ENCODE measurements at regions not wholly inside any gene's neighbourhood (a gene's known extent, or its start where the extent isn't known, plus 50 kb on each side); places are given as distances from the start of the nearest gene placed in this dataset.

DNA sequence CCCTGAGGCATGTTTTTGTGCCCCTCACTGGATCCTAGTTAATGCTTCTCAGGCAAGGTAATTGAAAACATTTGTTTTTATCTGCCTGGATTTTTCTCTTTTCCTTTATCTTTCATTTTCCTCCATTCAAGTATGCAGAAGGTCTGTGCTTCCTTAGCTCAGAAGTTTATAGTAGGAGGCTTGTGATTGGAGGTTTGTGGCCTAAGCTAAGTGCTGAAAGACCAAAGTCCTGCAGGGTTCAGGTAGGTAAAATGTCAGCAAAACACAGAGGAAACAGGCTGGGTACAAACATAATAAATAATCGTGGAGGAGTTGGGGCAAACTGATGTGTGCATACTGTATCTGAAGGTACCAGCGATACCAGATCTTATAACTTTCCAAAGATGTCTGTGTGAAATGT, 230.9 kb upstream of the KLF4 start:
- Histone ChIP-seq H3K9me1 (ENCODE audit: control insufficient read depth, extremely low read depth, insufficient read depth, low read length) (peaks cover 3% of the 10 kb centered on the region), H4K20me1 (ENCODE audit: control insufficient read depth, extremely low read depth, insufficient read depth, low read length) (no peaks in the 10 kb centered on the region), H3K36me3 (ENCODE audit: control insufficient read depth in 2 of 2, extremely low read depth in 1 of 2, insufficient read depth in 2 of 2, low read length in 2 of 2) (no peaks in the 10 kb centered on the region), H3K79me2 (ENCODE audit: control insufficient read depth, insufficient read depth, low read length) (no peaks in the 10 kb centered on the region), H3K4me3 (ENCODE audit: control insufficient read depth in 2 of 3, extremely low read depth in 1 of 3, insufficient read depth in 2 of 3, low read depth in 1 of 3, low read length in 3 of 3) (no peak overlapping the region), H3K27ac (ENCODE audit: control insufficient read depth, insufficient read depth, low read length) (no peak overlapping the region), H3K4me1 (ENCODE audit: control insufficient read depth, extremely low read depth, insufficient read depth, low read length) (peaks cover 8% of the 10 kb centered on the region), H3K9me3 (ENCODE audit: control insufficient read depth, low read depth, low read length) (no peaks in the 10 kb centered on the region), H3K9ac (ENCODE audit: control insufficient read depth, extremely low read depth, insufficient read depth, low read length) (no peak overlapping the region), H3K27me3 (ENCODE audit: control insufficient read depth, extremely low read depth, insufficient read depth, low read length) (no peaks in the 10 kb centered on the region), H3K4me2 (ENCODE audit: control insufficient read depth, extremely low read depth, insufficient read depth, low read depth, low read length) (no peak overlapping the region), H2AFZ (ENCODE audit: control insufficient read depth, low read length) (no peak overlapping the region)
- DNase-seq (ENCODE audit: low read depth, low spot score) (no peak), FAIRE-seq (no peak)
- TF ChIP-seq, protein P1, sequence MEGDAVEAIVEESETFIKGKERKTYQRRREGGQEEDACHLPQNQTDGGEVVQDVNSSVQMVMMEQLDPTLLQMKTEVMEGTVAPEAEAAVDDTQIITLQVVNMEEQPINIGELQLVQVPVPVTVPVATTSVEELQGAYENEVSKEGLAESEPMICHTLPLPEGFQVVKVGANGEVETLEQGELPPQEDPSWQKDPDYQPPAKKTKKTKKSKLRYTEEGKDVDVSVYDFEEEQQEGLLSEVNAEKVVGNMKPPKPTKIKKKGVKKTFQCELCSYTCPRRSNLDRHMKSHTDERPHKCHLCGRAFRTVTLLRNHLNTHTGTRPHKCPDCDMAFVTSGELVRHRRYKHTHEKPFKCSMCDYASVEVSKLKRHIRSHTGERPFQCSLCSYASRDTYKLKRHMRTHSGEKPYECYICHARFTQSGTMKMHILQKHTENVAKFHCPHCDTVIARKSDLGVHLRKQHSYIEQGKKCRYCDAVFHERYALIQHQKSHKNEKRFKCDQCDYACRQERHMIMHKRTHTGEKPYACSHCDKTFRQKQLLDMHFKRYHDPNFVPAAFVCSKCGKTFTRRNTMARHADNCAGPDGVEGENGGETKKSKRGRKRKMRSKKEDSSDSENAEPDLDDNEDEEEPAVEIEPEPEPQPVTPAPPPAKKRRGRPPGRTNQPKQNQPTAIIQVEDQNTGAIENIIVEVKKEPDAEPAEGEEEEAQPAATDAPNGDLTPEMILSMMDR (optimal IDR thresholded peaks at IDR 0.05 in 1 of 3, IDR thresholded peaks at IDR 0.05 in 1 of 3, conservative IDR thresholded peaks at IDR 0.05 in 1 of 3; ENCODE audit: extremely low read depth in 1 of 3, insufficient read depth in 2 of 3, low read length in 3 of 3) = no peak
- no peak for TF ChIP-seq EZH2 (IDR thresholded peaks at IDR 0.05; ENCODE audit: low read length)
- dilution Hi-C loops (cut with MboI; ENCODE audit: extremely low pct_ligation_motif_present, low sequenced_read_pairs) = no loop called here

DNA sequence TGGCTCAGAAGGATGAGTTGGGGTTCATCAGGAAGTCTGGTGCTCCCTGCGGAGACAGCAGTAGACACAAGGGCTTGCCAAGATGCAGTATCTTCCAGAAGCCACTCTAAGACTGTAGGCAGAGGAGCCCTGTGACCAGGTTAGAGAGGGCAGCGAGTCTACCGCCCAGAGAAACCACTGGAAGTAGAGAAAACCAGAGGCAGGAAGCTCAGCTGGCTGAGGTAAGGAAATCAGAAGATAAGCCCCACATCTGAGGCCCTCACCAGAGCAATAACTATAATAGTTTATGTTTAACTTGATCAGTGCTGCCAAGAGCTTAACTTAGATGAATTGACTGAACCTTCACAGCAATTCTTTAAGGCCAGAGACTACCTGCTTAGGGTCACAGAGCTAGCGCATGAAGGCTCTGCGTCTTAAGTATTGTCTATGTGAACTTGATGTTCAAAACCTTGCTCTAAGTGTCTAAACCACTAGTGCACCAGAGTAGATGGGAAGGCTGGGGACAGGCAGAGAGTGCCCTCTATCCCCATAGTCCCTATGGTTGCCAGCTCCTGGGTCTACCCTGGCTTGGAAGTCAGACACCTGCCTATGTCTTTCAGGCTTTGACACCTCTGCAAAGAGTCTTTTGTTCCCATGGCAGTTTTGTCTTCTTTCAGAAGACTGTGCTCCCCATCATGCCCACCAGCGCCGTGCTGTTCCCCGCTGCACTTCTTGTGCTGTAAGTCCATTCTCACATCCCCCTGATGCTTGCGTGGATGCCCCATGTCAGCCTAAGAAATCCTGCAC, 228.2 kb upstream of the KLF4 start:
- TF ChIP-seq, protein P1 (optimal IDR thresholded peaks at IDR 0.05 in 1 of 3, IDR thresholded peaks at IDR 0.05 in 1 of 3, conservative IDR thresholded peaks at IDR 0.05 in 1 of 3; ENCODE audit: extremely low read depth in 1 of 3, insufficient read depth in 2 of 3, low read length in 3 of 3) = no peak
- TF ChIP-seq EZH2 (IDR thresholded peaks at IDR 0.05; ENCODE audit: low read length) = no peak
- no peak for DNase-seq (ENCODE audit: low read depth, low spot score)
- Histone ChIP-seq H4K20me1 (ENCODE audit: control insufficient read depth, extremely low read depth, insufficient read depth, low read length) (no peaks in the 10 kb centered on the region), H3K4me3 (ENCODE audit: control insufficient read depth in 2 of 3, extremely low read depth in 1 of 3, insufficient read depth in 2 of 3, low read depth in 1 of 3, low read length in 3 of 3) (no peak overlapping the region), H3K4me1 (ENCODE audit: control insufficient read depth, extremely low read depth, insufficient read depth, low read length) (peaks cover 13% of the 10 kb centered on the region), H3K79me2 (ENCODE audit: control insufficient read depth, insufficient read depth, low read length) (no peaks in the 10 kb centered on the region), H3K4me2 (ENCODE audit: control insufficient read depth, extremely low read depth, insufficient read depth, low read depth, low read length) (no peak overlapping the region), H3K27me3 (ENCODE audit: control insufficient read depth, extremely low read depth, insufficient read depth, low read length) (no peaks in the 10 kb centered on the region), H3K27ac (ENCODE audit: control insufficient read depth, insufficient read depth, low read length) (no peak overlapping the region), H3K9ac (ENCODE audit: control insufficient read depth, extremely low read depth, insufficient read depth, low read length) (no peak overlapping the region), H3K9me1 (ENCODE audit: control insufficient read depth, extremely low read depth, insufficient read depth, low read length) (peaks cover 3% of the 10 kb centered on the region), H3K9me3 (ENCODE audit: control insufficient read depth, low read depth, low read length) (no peaks in the 10 kb centered on the region), H2AFZ (ENCODE audit: control insufficient read depth, low read length) (no peak overlapping the region), H3K36me3 (ENCODE audit: control insufficient read depth in 2 of 2, extremely low read depth in 1 of 2, insufficient read depth in 2 of 2, low read length in 2 of 2) (no peaks in the 10 kb centered on the region)
- no peak for FAIRE-seq
- dilution Hi-C loops (cut with MboI; ENCODE audit: extremely low pct_ligation_motif_present, low sequenced_read_pairs) = no loop called here

Data from keratinocyte (primary cell).